PC-9 (cell line): ENCODE measurements at regions not wholly inside any gene's neighbourhood (a gene's known extent, or its start where the extent isn't known, plus 50 kb on each side); places are given as distances from the start of the nearest gene placed in this dataset.

Source experiments
- BruUV-seq: library from RNA; stranded (reverse); fragments of 400-500 nt; replicated peaks from 2 replicates; lab custom pipeline; 2021; lab: Mats Ljungman, UMichigan
- CTCF ChIA-PET: fragments of 300-600 bp; sonication (Branson Sonifier 250); formaldehyde crosslinking; loops from one replicate; lab custom pipeline; 2022; ENCODE audit warnings: antibody characterized with exemption; lab: Charles Lee
- POLR2A ChIA-PET: fragments of 300-600 bp; sonication (Branson Sonifier 250); formaldehyde crosslinking; loops from one replicate; lab custom pipeline; 2022; ENCODE audit warnings: antibody characterized with exemption; ENCODE audit not compliant: unreplicated experiment; lab: Charles Lee
- DNase-seq, 2 experiments: peaks; one replicate each; pipeline versions ENCODE4 v3.0.0 to v3.0.0-alpha.2; 2015 to 2022; ENCODE audit warnings: mixed read lengths in 1 of 2
- H2AFZ ChIP-seq: fragments of 200-600 bp; sonication (generic); 2 replicates; pipeline ENCODE4 v1.8.1; 2017; ENCODE audit warnings: antibody characterized with exemption
- H3F3A ChIP-seq: fragments of 200-600 bp; sonication (generic); 2 replicates; pipeline ENCODE4 v1.8.1; 2017; ENCODE audit warnings: antibody characterized with exemption, mild to moderate bottlenecking, low read depth; ENCODE audit not compliant: insufficient read depth
- H3K27ac ChIP-seq: fragments of 200-600 bp; sonication (generic); 2 replicates; pipeline ENCODE4 v1.6.1; 2016; ENCODE audit warnings: mixed run types
- H3K27me3 ChIP-seq: fragments of 200-600 bp; sonication (generic); 2 replicates; pipeline ENCODE4 v1.6.1; 2016; ENCODE audit warnings: low read depth, mixed run types; ENCODE audit not compliant: insufficient read depth
- H3K36me3 ChIP-seq: fragments of 200-600 bp; sonication (generic); 2 replicates; pipeline ENCODE4 v1.6.1; 2016; ENCODE audit warnings: low read depth, mixed run types
- H3K4me1 ChIP-seq: fragments of 200-600 bp; sonication (generic); replicated peaks from 2 replicates; pipeline ENCODE4 v1.6.1; 2016; ENCODE audit warnings: mixed run types; ENCODE audit not compliant: insufficient read depth
- H3K4me2 ChIP-seq: fragments of 200-600 bp; sonication (generic); 2 replicates; pipeline ENCODE4 v1.6.1; 2017; ENCODE audit warnings: mixed run types
- H3K4me3 ChIP-seq: fragments of 200-600 bp; sonication (generic); 2 replicates; pipeline ENCODE4 v1.6.1; 2016; ENCODE audit warnings: mixed run types
- H3K79me2 ChIP-seq: fragments of 200-600 bp; sonication (generic); 2 replicates; pipeline ENCODE4 v1.6.1; 2017; ENCODE audit warnings: low read depth, mixed run types
- H3K9me2 ChIP-seq: fragments of 200-600 bp; sonication (generic); 2 replicates; pipeline ENCODE4 v1.8.1; 2017; ENCODE audit warnings: mild to moderate bottlenecking; ENCODE audit not compliant: insufficient read depth
- H3K9me3 ChIP-seq: fragments of 200-600 bp; sonication (generic); 2 replicates; pipeline ENCODE4 v1.8.1; 2016; ENCODE audit warnings: low read depth; ENCODE audit not compliant: insufficient read depth
- H4K20me1 ChIP-seq: fragments of 200-600 bp; sonication (generic); 2 replicates; pipeline ENCODE4 v1.8.1; 2017; ENCODE audit not compliant: insufficient read depth
- CTCF ChIP-seq: fragments of 200-600 bp; sonication (generic); conservative IDR thresholded peaks from 2 replicates; pipeline ENCODE4 v1.6.1; 2017; ENCODE audit warnings: mixed run types, antibody characterized with exemption, mild to moderate bottlenecking, moderate library complexity
- EZH2 ChIP-seq: fragments of 200-600 bp; sonication (generic); IDR thresholded peaks from 2 replicates; pipeline ENCODE4 v1.8.0; 2017; ENCODE audit warnings: antibody characterized with exemption, low read depth
- intact Hi-C: fragments of 100-400 bp; cut with micrococcal nuclease; formaldehyde crosslinking; loops from one replicate; pipeline ENCODE4 v1.10.0; 2022; ENCODE audit not compliant: unreplicated experiment

- ChIA-PET POLR2A (no interaction called here), CTCF (no interaction called here)
- no peak overlapping the region for H2AFZ ChIP-seq
- TF ChIP-seq CTCF (no peak), EZH2 (no peak)
- no peaks in the 10 kb centered on the region for H3K27me3 ChIP-seq
- H3K4me2 ChIP-seq: no peak overlapping the region
- no peak for DNase-seq
- no peaks in the 10 kb centered on the region for H3K9me2 ChIP-seq
- H3K36me3 ChIP-seq: no peaks in the 10 kb centered on the region
- H4K20me1 ChIP-seq: no peaks in the 10 kb centered on the region
- no peaks in the 10 kb centered on the region for H3K79me2 ChIP-seq
- H3F3A ChIP-seq: no peaks in the 10 kb centered on the region
- H3K9me3 ChIP-seq: no peaks in the 10 kb centered on the region
- no peaks in the 10 kb centered on the region for H3K4me1 ChIP-seq
- H3K4me3 ChIP-seq: no peak overlapping the region
- no peak overlapping the region for H3K27ac ChIP-seq
- intact Hi-C loops: no loop called here
- no TSS peak for BruUV-seq
These were observed 222.1 kb upstream of the RPL34 start for GRCh38 chr4:108398316-108398715.

- intact Hi-C loops: no loop called here
- H3K4me2 ChIP-seq: no peak overlapping the region
- H3K4me1 ChIP-seq: no peaks in the 10 kb centered on the region
- POLR2A ChIA-PET: no interaction called here
- H3K9me3 ChIP-seq: no peaks in the 10 kb centered on the region
- no peaks in the 10 kb centered on the region for H3K9me2 ChIP-seq
- no peaks in the 10 kb centered on the region for H3K27me3 ChIP-seq
- no peaks in the 10 kb centered on the region for H3F3A ChIP-seq
- no peaks in the 10 kb centered on the region for H3K79me2 ChIP-seq
- no peaks in the 10 kb centered on the region for H3K36me3 ChIP-seq
- H4K20me1 ChIP-seq: no peaks in the 10 kb centered on the region
- H3K4me3 ChIP-seq: no peak overlapping the region
- CTCF ChIA-PET: no interaction called here
- no peak for TF ChIP-seq EZH2
- no peak for TF ChIP-seq CTCF
- no TSS peak for BruUV-seq
- no peak for DNase-seq
- no peak overlapping the region for H2AFZ ChIP-seq
- H3K27ac ChIP-seq: no peak overlapping the region
These were observed 222.5 kb upstream of the RPL34 start for GRCh38 chr4:108397850-108398249.

- no peaks in the 10 kb centered on the region for H3K79me2 ChIP-seq
- TF ChIP-seq CTCF: no peak
- TF ChIP-seq EZH2: no peak
- BruUV-seq: no TSS peak
- no peaks in the 10 kb centered on the region for H3K9me3 ChIP-seq
- H3K27ac ChIP-seq: no peak overlapping the region
- no peaks in the 10 kb centered on the region for H3K27me3 ChIP-seq
- POLR2A ChIA-PET: no interaction called here
- H3K4me2 ChIP-seq: no peak overlapping the region
- no peak overlapping the region for H2AFZ ChIP-seq
- intact Hi-C loops: no loop called here
- no peaks in the 10 kb centered on the region for H4K20me1 ChIP-seq
- no peaks in the 10 kb centered on the region for H3K9me2 ChIP-seq
- H3K4me3 ChIP-seq: no peak overlapping the region
- no peaks in the 10 kb centered on the region for H3K4me1 ChIP-seq
- CTCF ChIA-PET: no interaction called here
- H3K36me3 ChIP-seq: no peaks in the 10 kb centered on the region
- H3F3A ChIP-seq: no peaks in the 10 kb centered on the region
- no peak for DNase-seq
These were observed 223.4 kb upstream of the RPL34 start for GRCh38 chr4:108396900-108397497.
